HPDE6-E6E7 (cell line): ENCODE measurements at regions not wholly inside any gene's neighbourhood (a gene's known extent, or its start where the extent isn't known, plus 50 kb on each side); places are given as distances from the start of the nearest gene placed in this dataset.
A peak's percentile ranks its signal among the peaks of the same experiment; 100 is the strongest.

Experiments used
- DNase-seq: peaks from one replicate; pipeline ENCODE4 v3.0.0; 2011; ENCODE audit warnings: missing footprints; ENCODE audit errors: extremely low spot score

DNA sequence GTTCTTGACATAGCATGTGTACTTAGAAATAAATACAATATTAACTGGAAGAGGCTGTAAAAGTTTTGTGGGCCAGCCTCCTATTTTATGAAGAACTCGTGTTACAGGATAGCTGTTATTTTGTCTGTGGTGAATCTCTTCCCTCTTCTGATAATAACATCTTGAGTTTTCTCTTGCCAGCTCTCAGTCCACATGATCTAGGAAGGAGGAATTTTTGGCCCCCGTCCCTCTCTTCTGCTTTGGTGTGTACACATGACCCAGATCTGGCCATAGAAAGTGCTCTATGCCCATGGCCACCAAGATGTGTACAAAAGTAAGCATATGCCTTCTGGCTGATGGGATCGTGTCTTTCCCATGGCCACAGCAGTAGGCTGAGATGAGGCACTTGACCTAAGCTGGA lies 108.0 kb upstream of the LEF1 start:
- DNase-seq: no peak

DNA sequence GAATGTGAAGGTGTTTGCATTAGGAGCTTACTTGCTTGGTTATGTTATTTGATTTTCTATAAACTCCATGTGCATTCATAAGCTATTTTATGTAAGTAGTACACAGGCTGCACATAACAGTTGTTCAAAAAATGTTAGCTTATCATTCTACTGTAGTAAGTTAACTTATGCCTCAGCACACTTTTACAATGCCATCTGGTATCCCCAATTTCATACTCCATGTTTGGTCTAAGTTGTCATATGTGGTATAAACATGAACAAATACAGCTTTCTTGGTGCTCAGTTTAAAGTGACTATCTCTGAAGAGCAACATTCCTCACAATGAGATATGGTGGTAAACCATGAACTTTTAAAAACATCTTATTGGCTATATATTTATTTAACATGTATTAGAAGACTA lies 104.3 kb upstream of the LEF1 start:
- DNase-seq: no peak

DNA sequence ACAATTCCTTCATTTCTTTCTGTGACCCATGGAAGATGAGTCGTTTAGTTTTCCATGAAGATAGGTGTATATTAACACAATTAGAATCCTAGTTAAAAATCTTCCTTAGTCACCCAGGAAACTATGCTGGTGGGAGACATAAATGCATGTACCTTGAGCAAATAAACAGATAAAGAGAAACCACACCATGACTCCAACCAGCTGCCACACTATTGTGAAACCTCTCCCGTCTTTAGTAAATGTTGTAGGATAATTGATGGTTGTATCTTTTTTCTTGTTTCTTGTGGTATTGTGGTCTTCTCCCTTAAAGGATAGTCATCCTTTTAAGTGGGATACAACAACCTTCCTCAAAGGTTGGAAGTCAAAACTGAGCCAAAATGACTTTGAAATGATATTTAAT lies 103.8 kb upstream of the LEF1 start:
- no peak for DNase-seq

DNA sequence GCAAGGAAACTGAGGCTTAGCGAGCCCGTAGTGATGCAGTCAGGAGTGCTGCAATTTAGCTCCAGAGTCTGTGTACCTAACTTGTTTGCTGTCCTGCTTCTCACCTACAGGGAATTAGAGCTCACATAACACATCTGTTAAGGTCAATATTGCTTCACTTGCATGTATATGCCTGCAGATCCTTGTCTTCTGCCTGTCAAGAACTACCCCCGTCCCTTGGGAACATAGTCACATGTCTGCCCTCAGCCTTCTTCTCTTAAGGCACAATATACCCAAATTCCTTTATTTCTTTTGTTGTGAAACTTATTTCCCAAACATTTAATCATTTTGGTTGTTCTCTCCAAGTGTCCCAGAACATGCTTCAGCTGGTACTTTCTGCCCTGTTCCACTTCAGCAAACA lies 103.3 kb upstream of the LEF1 start:
- no peak for DNase-seq

DNA sequence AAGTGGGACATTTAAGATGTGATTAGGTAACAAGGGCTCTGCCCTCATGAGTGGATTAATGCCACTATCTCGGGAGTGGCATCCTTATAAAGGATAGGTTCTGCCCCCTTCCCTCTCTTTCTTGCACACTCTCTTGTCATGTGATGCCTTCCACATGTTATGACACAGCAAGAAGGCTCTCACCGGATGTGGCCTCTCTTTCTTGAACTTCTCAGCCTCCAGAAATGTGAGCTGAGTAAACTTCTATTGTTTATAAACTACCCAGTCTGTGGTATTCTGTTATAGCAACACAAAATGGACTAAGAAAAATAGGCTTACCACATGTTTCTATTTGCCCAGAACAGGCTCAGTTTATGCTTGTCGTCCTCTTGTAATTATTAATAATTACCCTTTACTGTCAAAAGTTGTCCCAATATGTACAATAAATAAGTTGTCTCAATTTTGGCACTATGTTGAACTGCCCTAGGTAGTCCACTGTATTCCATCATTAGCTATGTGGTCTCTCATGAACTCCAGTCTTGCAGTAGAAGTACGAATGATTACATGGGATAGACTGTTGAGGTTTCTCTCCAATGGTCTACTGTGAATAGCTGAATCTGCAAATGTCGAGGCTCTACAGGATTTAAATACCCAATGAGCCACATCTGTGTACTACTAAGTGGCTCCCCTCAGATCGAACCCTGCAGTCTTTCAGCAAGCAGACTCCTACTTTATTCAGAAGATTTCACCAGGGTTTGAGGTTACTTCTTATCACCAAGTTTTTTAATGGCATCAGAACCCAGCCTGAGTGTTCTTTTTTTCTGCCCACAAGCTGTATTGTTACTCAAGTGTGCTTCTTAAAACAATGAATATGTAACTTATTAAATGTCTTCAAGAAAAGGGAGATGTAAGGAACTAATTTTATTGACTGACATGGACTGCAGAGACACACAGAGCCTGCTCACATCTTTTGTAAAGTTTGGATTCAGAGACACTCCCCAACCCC lies 102.0 kb upstream of the LEF1 start:
- DNase-seq: no peak

DNA sequence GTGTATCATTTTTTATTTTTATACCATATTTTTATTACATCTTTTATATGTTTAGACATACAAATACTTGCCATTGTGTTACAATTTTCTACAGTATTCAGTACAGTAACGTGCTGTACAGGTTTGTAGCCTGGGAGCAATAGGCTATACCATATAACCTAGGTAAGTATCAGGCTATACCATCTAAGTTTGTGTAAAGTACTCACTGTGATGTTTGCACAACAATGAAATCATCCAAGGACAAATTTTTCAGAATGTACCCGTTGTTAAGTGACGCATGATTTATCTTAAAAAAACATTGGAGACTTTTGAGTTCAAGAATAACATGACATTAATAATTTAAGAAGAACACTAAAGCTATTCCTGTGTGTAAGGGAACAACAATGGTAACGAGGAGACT lies 96.0 kb upstream of the LEF1 start:
- DNase-seq: no peak

DNA sequence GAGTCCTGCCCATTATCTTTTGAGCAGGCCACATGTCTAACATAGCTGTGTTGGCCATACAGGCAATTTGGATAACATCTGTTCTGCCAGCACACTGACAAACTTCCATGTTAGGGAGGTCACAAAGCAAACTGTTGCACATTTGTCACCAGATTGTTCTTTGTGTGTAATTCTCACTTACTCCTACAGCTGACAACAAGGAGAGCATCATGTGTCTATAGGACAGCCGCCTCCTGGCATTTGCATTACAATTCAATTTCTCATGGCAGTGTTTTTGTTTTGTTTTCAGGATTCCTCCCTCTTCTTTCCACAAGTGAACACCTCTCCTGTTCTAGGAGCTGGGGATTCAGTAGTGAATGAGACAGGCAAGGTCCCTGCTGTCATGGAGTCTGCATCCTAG lies 94.3 kb upstream of the LEF1 start:
- no peak for DNase-seq

DNA sequence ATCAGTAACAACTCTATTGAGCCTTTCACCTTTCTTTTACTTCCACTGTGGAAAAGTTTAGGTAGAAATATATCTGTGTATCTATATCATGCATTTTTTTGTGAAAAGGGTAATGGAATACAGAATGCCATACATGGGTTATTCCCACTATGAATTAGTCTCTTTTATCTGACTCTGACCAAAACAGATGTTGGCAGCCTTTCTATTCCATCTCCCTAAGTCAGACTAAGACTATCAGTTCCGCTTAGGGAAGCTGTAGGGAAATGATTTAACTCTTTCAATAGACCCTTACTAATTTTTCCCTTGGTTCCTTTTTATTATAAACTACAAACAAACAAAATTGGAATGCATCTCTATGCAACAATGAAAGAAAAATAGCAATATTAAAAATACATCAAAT lies 92.3 kb upstream of the LEF1 start:
- DNase-seq: no peak

DNA sequence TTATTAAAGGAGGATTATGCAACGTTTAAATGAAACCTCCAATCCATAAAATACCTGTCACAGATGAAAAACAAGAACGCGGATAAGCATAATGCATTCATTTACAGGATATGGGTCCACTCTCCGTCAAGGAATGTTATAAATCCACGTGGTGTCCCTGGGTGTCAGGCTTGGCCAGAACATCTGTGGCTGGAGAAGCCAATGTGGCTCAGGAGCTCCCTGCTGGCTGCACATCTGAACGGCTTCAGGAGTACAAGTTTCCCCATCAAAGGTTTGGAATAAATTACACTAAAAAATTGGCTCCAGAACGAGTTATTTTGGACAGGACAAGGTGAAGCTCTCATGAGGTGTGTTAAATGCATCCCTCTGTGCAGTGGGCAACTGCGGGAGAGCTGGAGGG lies 87.8 kb upstream of the LEF1 start:
- no peak for DNase-seq

DNA sequence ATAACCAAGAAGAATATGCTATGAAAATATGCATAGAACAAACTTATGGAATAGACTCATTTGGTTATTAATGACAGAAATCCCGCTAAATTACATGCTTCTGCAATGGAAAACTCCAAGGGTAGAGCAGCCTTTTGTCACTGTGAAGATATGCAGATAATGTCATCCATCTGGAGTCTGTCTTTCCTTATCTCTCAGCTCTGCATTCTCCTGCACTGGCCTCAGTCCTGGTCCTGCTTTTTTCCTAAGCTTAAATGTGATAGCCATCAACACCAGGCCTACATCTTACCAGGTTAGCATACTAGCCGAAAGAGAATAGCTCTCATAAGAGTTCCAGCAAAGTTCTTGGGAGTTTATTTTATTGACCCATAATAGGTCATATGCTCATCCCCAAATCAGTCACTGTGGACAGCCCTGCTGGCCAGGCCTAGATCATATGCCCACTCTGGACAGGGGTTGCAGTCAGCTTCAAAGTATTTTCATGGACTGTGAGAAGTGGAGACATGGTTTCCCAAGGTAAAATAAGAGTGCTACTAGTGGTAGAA lies 86.5 kb upstream of the LEF1 start:
- no peak for DNase-seq

DNA sequence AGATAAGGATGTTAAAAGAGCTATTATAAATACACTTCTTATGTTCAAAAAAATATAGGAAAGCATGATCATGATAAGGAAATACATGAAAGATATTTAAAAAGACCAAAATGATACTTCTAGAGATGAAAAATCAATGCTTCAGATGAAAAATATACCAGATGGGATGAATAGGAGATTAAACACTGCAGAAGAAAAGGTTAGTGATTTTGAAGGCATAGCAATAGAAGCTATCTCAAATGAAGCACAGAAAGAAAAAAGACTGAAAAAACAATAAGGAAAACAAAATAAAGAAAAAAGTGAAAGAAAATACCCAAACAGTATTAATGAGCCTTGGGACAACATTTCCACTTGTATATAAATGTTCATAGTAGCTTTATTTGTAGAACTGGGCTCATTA lies 80.7 kb upstream of the LEF1 start:
- no peak for DNase-seq

DNA sequence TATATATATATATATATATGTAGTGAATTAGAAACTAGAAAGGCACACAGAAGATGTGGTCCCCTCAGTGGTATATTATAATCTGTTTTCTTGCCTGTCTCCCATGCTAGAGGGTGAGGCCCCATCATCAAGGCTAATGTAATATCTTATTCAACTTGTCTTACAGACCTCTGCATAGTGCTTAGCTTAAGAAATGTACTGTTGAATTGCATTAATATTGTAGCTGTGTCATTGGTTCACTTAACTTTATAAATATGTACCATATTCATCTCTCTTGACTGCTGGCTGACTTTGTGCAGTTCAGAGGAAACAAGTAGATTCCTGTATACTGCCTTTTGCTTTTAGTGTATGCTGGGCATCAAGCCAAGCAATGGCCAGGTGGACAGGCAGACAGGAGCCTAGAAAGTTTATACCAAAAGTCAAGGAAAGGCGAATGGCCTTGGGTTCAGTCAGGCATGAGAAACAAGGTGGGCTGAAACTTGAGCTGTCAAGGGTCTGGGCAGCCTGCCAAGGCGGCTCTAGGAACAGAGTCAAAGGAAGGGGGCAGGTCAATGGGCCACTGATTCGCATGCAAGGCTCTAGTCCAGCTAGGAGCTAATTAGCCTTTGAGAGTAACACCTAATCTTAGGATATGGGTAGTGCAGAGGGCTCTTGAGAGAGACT lies 78.8 kb upstream of the LEF1 start:
- peak; percentile 11 for DNase-seq

DNA sequence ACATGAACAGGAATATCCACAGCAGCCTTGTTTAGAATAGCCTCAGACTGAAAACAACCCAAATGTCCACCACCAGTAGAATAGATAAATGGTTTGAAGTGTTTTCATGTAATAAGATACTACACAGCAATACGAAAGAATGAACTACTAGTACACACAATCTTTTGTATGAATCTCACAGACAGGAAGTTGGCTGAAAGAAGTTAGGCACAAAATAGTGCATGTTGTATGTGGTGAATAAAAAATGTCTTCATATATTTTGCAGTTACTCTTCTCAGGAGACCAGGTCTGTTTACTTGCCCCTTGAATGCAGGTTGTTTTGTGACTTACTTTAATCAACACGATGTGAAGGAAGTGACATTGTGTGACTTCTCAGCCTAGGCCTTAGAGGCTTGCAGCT lies 75.9 kb upstream of the LEF1 start:
- DNase-seq: no peak

DNA sequence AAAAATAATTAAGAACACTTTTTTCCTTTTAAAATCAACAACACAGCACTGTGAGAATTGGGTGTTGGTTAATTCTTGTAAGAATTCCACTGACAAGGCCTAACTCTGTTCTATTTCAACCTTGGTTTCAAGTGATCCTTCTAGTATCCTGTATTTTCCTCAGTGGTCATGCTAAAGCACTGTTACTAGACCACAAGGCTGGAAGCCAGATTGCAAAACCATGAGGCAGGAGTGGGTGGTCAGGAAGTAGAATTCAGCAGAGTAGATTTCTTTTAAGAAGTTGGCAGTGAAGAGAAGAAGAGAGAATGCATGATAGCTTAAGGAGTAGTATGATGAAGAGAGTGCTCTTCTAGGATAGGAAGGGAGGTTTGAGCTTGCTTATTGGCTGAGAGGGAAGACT lies 71.6 kb upstream of the LEF1 start:
- DNase-seq: no peak

DNA sequence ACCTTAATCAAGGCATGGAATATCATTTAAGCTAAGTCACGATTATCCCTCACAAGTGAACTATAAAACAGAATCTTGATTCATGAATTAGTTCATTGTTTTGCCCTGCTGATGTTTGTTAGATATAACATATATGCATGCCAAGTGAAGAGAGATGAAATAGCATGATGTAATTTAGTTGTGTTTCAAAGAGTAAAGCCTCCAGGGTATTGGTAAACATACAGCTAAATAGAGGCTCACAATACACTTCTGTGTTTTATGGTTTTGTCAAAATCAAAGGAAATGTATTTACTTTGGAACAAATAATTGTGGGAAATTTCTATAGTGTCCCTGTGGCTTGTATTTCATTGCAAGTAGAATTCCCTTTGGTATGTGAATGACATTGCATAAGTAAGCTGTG lies 69.0 kb upstream of the LEF1 start:
- DNase-seq: no peak

DNA sequence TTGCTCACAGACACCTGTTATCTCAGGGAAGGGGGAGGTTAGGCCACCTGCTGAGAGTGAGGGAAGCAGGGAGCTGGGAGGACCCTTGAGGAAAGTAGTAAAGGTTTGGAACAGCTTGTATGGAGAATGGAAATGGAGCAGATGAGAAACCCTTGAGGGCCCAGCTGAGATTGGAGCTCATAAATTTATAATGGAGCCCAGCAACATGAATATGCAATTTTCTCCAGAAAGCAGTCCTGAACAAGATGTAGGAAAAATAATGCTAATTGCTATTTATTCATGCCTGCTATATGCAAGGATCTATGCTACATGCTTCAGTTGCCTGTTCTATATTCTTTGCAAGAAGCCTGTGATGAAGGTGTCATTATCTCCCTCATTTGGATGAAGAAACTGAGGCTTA lies 67.5 kb upstream of the LEF1 start:
- no peak for DNase-seq

DNA sequence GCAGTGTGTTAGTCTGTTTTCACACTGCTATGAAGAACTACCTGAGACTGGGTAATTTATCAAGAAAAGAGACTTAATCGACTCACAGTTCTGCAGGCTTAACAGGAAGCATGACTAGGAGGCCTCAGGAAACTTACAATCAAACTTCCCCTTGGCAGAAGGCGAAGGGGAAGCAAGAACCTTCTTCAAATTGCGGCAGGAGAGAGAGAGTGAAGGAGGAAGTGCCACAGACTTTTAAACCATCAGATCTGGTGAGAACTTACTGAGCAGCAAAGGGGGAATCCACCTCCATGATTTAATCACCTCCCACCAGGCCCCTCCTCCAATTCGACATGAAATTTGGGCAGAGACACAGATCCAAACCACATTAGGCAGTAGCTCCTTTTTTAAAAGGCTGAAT lies 59.2 kb upstream of the LEF1 start:
- no peak for DNase-seq

DNA sequence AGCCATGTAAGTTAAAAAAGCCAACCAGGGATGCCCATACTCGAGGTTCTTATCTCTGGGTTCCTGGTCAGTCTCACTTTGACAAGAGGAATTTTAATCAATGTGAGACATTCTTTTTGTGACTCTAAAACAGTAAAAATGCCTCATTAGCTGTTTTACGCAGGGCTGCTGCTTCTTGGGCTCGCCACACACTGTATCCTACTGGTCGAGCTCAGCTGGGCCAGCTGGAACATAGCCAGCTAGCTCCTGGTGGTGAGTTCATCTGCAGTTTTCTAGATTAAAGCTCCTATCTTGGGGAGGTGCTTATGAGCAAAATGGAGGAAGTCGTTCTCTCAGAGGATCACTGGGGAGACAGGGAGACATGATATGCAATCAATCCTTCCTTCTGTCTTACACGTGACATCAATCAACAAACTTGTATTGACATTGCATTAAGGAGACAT lies 55.9 kb upstream of the LEF1 start:
- DNase-seq: no peak

DNA sequence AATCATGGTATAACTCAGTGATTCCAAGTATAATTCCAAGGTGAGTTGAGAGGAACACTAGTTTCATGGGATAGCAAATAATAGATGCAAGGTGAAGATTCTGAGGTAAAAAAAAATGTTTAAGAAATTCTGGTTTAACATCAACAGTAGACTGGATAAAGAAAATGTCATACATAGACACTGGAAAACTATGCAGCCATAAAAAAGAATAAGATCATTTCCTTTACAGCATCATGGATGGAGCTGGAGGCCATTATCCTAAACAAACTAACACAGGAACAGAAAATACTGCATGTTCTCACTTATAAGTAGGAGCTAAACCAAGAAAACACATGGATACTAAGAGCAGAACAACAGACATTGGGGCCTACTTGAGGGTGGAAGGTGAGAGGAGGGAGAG lies 54.6 kb upstream of the LEF1 start:
- no peak for DNase-seq

DNA sequence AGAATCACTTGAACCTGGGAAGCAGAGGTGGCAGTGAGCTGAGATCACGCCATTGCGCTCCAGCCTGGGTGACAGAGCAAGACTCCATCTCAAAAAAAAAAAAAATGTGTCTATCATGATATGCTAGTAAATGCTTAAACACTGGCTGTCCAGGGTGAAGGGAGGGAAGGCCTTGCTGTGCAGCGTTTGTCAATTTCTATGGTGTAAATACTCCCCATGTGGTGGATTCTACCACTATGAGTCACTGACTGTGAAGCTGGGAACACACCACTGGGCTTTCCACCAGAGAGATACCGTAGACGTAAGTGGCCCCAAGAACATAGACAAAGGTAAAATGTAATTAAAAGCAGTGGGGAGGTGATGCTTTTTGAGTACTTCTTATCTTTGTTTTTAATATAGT lies 51.3 kb upstream of the LEF1 start:
- no peak for DNase-seq
